H1 (cell line): ENCODE measurements at regions not wholly inside any gene's neighbourhood (a gene's known extent, or its start where the extent isn't known, plus 50 kb on each side); places are given as distances from the start of the nearest gene placed in this dataset.

ENCODE experiments used
- CTCF ChIP-seq, 3 experiments: IDR thresholded peaks; 1 replicate in 2 of 3; 2 replicates in 1 of 3; pipeline versions ENCODE4 v1.5.1 to v1.6.1; 2011; ENCODE audit warnings: low read length in 3 of 3, mild to moderate bottlenecking in 3 of 3, inconsistent platforms in 2 of 3, low read depth in 1 of 3, moderate library complexity in 1 of 3; ENCODE audit not compliant: insufficient read depth in 1 of 3; ENCODE audit errors: control extremely low read depth in 1 of 3
- HDAC6 ChIP-seq: IDR thresholded peaks from one replicate; pipeline ENCODE4 v1.7.1; 2012; ENCODE audit warnings: low read depth, mild to moderate bottlenecking, inconsistent platforms, low read length, moderate library complexity
- POLR2AphosphoS5 ChIP-seq: IDR thresholded peaks from 2 replicates; pipeline ENCODE4 v1.6.1; 2011; ENCODE audit warnings: low read depth, low read length

- TF ChIP-seq CTCF (IDR thresholded peaks at IDR 0.05; ENCODE audit: control extremely low read depth in 1 of 3, insufficient read depth in 1 of 3, low read depth in 1 of 3, low read length in 3 of 3) = no peak
- TF ChIP-seq POLR2AphosphoS5 = no peak
- no peak for TF ChIP-seq HDAC6
These were observed 847.6 kb downstream of the TBL1XR1 start for GRCh38 chr3:176349706-176350105.
